Liver (tissue), 8 donors: ENCODE measurements at regions not wholly inside any gene's neighbourhood (a gene's known extent, or its start where the extent isn't known, plus 50 kb on each side); places are given as distances from the start of the nearest gene placed in this dataset.

Source experiments
- DNase-seq: peaks from one replicate; pipeline ENCODE4 v3.0.0-alpha.2; 2017; ENCODE audit warnings: low spot score
- H3K27ac ChIP-seq, 2 donors: one replicate each; pipeline ENCODE4 v1.7.0; 2013; ENCODE audit warnings: inconsistent platforms in 2 of 2, low read length in 2 of 2, control low read depth in 1 of 2, low read depth in 1 of 2, mild to moderate bottlenecking in 1 of 2
- H3K27me3 ChIP-seq, 4 donors: one replicate each; pipeline versions ENCODE4 v1.6.1 to v1.7.0; 2013; ENCODE audit warnings: low read length in 3 of 4, inconsistent platforms in 1 of 4, mild to moderate bottlenecking in 1 of 4, moderate library complexity in 1 of 4; ENCODE audit not compliant: control insufficient read depth in 4 of 4, insufficient read depth in 4 of 4
- H3K36me3 ChIP-seq, 4 donors: one replicate each; pipeline versions ENCODE4 v1.6.1 to v1.7.0; 2013; ENCODE audit warnings: low read length in 3 of 4, mild to moderate bottlenecking in 3 of 4, low read depth in 1 of 4, moderate library complexity in 1 of 4; ENCODE audit not compliant: control insufficient read depth in 4 of 4, insufficient read depth in 3 of 4
- H3K4me1 ChIP-seq, 4 donors: one replicate each; pipeline versions ENCODE4 v1.6.1 to v1.7.0; 2013; ENCODE audit warnings: low read length in 3 of 4, mild to moderate bottlenecking in 3 of 4, moderate library complexity in 1 of 4; ENCODE audit not compliant: control insufficient read depth in 4 of 4, insufficient read depth in 4 of 4
- H3K4me3 ChIP-seq, 3 donors: one replicate each; pipeline versions ENCODE4 v1.6.1 to v1.7.0; 2013; ENCODE audit warnings: low read length in 3 of 3, control low read depth in 1 of 3, low read depth in 1 of 3, mild to moderate bottlenecking in 1 of 3
- H3K9ac ChIP-seq, 2 donors: one replicate each; pipeline ENCODE4 v1.7.0; 2013; ENCODE audit warnings: low read length in 2 of 2, mild to moderate bottlenecking in 2 of 2, moderate library complexity in 2 of 2, control low read depth in 1 of 2, low read depth in 1 of 2
- H3K9me3 ChIP-seq, 4 donors: one replicate each; pipeline versions ENCODE4 v1.6.1 to v1.7.0; 2013; ENCODE audit warnings: low read length in 3 of 4; ENCODE audit not compliant: control insufficient read depth in 4 of 4
- ATF3 ChIP-seq: IDR thresholded peaks from 2 replicates; pipeline ENCODE4 v1.6.1; 2016; ENCODE audit warnings: antibody characterized with exemption
- CTCF ChIP-seq: fragments of 150-350 bp; IDR thresholded peaks from 2 replicates; pipeline ENCODE4 v1.5.1; 2017; ENCODE audit warnings: improper control_type of control experiment, low read depth, low read length; ENCODE audit not compliant: missing input control
- EGR1 ChIP-seq, 2 donors: IDR thresholded peaks; 2 replicates each; pipeline ENCODE4 v1.6.1; 2016 to 2018; ENCODE audit warnings: antibody characterized with exemption in 2 of 2, low read depth in 2 of 2
- FOXA1 ChIP-seq: IDR thresholded peaks from 2 replicates; pipeline ENCODE4 v1.6.1; 2016; ENCODE audit warnings: antibody characterized with exemption
- FOXA2 ChIP-seq: IDR thresholded peaks from 2 replicates; pipeline ENCODE4 v1.6.1; 2016; ENCODE audit warnings: antibody characterized with exemption
- GABPA ChIP-seq, 2 donors: IDR thresholded peaks in 1 of 2; conservative IDR thresholded peaks in 1 of 2; 2 replicates each; pipeline ENCODE4 v1.6.1; 2016; ENCODE audit warnings: antibody characterized with exemption in 2 of 2, mild to moderate bottlenecking in 1 of 2, moderate library complexity in 1 of 2
- HNF4A ChIP-seq, 2 donors: conservative IDR thresholded peaks; 2 replicates each; pipeline ENCODE4 v1.6.1; 2016; ENCODE audit warnings: antibody characterized with exemption in 2 of 2, mild to moderate bottlenecking in 2 of 2
- HNF4G ChIP-seq: IDR thresholded peaks from 2 replicates; pipeline ENCODE4 v1.6.1; 2016; ENCODE audit warnings: antibody characterized with exemption
- JUND ChIP-seq, 2 donors: IDR thresholded peaks; 2 replicates each; pipeline ENCODE4 v1.6.1; 2016; ENCODE audit warnings: antibody characterized with exemption in 2 of 2
- MAX ChIP-seq: IDR thresholded peaks from 2 replicates; pipeline ENCODE4 v1.6.1; 2016; ENCODE audit warnings: antibody characterized with exemption
- NR2F2 ChIP-seq: IDR thresholded peaks from 2 replicates; pipeline ENCODE4 v1.6.1; 2016; ENCODE audit warnings: antibody characterized with exemption
- REST ChIP-seq: IDR thresholded peaks from 2 replicates; pipeline ENCODE4 v1.6.1; 2016; ENCODE audit warnings: antibody characterized with exemption, mild to moderate bottlenecking
- RXRA ChIP-seq, 2 donors: IDR thresholded peaks; 2 replicates each; pipeline ENCODE4 v1.6.1; 2017 to 2018; ENCODE audit warnings: antibody characterized with exemption in 2 of 2, mild to moderate bottlenecking in 1 of 2
- SP1 ChIP-seq: IDR thresholded peaks from 2 replicates; pipeline ENCODE4 v1.6.1; 2018; ENCODE audit warnings: antibody characterized with exemption, mild to moderate bottlenecking
- TAF1 ChIP-seq: conservative IDR thresholded peaks from 2 replicates; pipeline ENCODE4 v1.6.1; 2016; ENCODE audit warnings: antibody characterized with exemption, mild to moderate bottlenecking
- YY1 ChIP-seq: IDR thresholded peaks from 2 replicates; pipeline ENCODE4 v1.6.1; 2016; ENCODE audit warnings: antibody characterized with exemption, mild to moderate bottlenecking
- ZBTB33 ChIP-seq: IDR thresholded peaks from 2 replicates; pipeline ENCODE4 v1.6.1; 2016; ENCODE audit warnings: antibody characterized with exemption
- WGBS: extraction: QIAGEN DNeasy Blood & Tissue Kit; methylation state at CpG from one replicate; pipeline ENCODE4 v1.1.7; 2013; 5-methylcytosine and 5-hydroxymethylcytosine counted together
- donor health status: healthy.
- donor health status: healthy.
- donor health status: healthy.
- donor health status: healthy.
- donor health status: healthy.

- Histone ChIP-seq H3K9ac (no peak overlapping the region), H3K36me3 (no peaks in the 10 kb centered on the region), H3K4me3 (no peak overlapping the region), H3K27me3 (no peaks in the 10 kb centered on the region), H3K4me1 (no peaks in the 10 kb centered on the region), H3K9me3 (no peaks in the 10 kb centered on the region), H3K27ac (no peak overlapping the region)
- DNase-seq, result no peak
- WGBS, result 77% methylated on average over 3 of the region's 3 CpGs
- no peak for TF ChIP-seq FOXA1
- no peak for TF ChIP-seq REST
- no peak for TF ChIP-seq FOXA2
- TF ChIP-seq HNF4G, result no peak
- no peak for TF ChIP-seq JUND (IDR thresholded peaks at IDR 0.05)
- no peak for TF ChIP-seq ZBTB33
- TF ChIP-seq GABPA (IDR thresholded peaks at IDR 0.05 in 1 of 2, conservative IDR thresholded peaks at IDR 0.05 in 1 of 2), result no peak
- no peak for TF ChIP-seq ATF3
Measured at GRCh38 chr13:107293924-107294323, 726.0 kb upstream of the ARGLU1 start.

GRCh38 chr13:107291875-107292274 lies 723.9 kb upstream of the ARGLU1 start:
- Histone ChIP-seq H3K4me3 (no peak overlapping the region), H3K9ac (no peak overlapping the region), H3K27me3 (no peaks in the 10 kb centered on the region), H3K9me3 (no peaks in the 10 kb centered on the region), H3K36me3 (no peaks in the 10 kb centered on the region), H3K27ac (no peak overlapping the region), H3K4me1 (no peaks in the 10 kb centered on the region)
- TF ChIP-seq RXRA (IDR thresholded peaks at IDR 0.05) (no peak), CTCF (no peak), NR2F2 (no peak), HNF4G (no peak), REST (no peak), TAF1 (no peak), FOXA1 (no peak), EGR1 (IDR thresholded peaks at IDR 0.05; ENCODE audit: low read depth in 2 of 2) (no peak), HNF4A (conservative IDR thresholded peaks at IDR 0.05) (no peak), YY1 (no peak), ZBTB33 (no peak), FOXA2 (no peak), MAX (no peak), SP1 (no peak)
- no peak for DNase-seq
